HepG2 (cell line): ENCODE measurements at regions not wholly inside any gene's neighbourhood (a gene's known extent, or its start where the extent isn't known, plus 50 kb on each side); places are given as distances from the start of the nearest gene placed in this dataset.

Experiments used
- ATAC-seq: fragments of 200-7000 bp; cut with Tn5 transposase; 3 replicates; pipeline ENCODE4 v1.9.1; 2020; ENCODE audit warnings: mild to moderate bottlenecking, moderate library complexity
- BruUV-seq: library from RNA; stranded (reverse); fragments of 400-500 nt; replicated peaks from 2 replicates; lab custom pipeline; 2021; lab: Mats Ljungman, UMichigan
- CTCF ChIA-PET: fragments of 300-600 bp; formaldehyde crosslinking; extraction: SDS; loops from one replicate; lab custom pipeline; 2021; ENCODE audit warnings: low total read pairs, inconsistent platforms, low intra/inter-chr PET ratio; lab: Yijun Ruan, JAX
- POLR2A ChIA-PET: fragments of 350-600 bp; sonication (Branson Sonifier 250); formaldehyde crosslinking; loops from one replicate; lab custom pipeline; 2020; ENCODE audit warnings: antibody characterized with exemption, inconsistent platforms; lab: Yijun Ruan, JAX
- DNase-seq: peaks from one replicate; pipeline ENCODE4 v3.0.0-alpha.2; 2015; ENCODE audit warnings: low spot score
- FAIRE-seq: peaks from 3 replicates; lab custom pipeline; 2011; peaks lifted over from hg19 to GRCh38; lab: Jason Lieb, UNC
- H2AFZ ChIP-seq: one replicate; pipeline ENCODE4 v1.6.1; 2011; ENCODE audit warnings: low read length, inconsistent platforms
- H3K27ac ChIP-seq: fragments of 300-600 bp; 3 replicates; pipeline ENCODE4 v1.8.0; 2011; ENCODE audit warnings: mixed run types, mild to moderate bottlenecking, mixed read lengths, low read length, inconsistent platforms; ENCODE audit not compliant: insufficient read depth; ENCODE audit errors: extremely low read length
- H3K27me3 ChIP-seq, 2 experiments: fragments of 200-600 bp in 1 of 2; 2 replicates in 1 of 2; 3 replicates in 1 of 2; pipeline versions ENCODE4 v1.6.0 to v1.8.0; 2011; ENCODE audit warnings: low read length in 2 of 2, mild to moderate bottlenecking in 2 of 2, moderate library complexity in 2 of 2, inconsistent platforms in 1 of 2; ENCODE audit not compliant: insufficient read depth in 2 of 2, control insufficient read depth in 1 of 2
- H3K36me3 ChIP-seq, 2 experiments: fragments of 200-600 bp in 1 of 2; replicated peaks in 1 of 2; 2 replicates in 1 of 2; 3 replicates in 1 of 2; pipeline versions ENCODE4 v1.5.1 to v1.8.0; 2011; ENCODE audit warnings: low read length in 2 of 2, inconsistent platforms in 1 of 2; ENCODE audit not compliant: insufficient read depth in 2 of 2, control insufficient read depth in 1 of 2
- H3K4me1 ChIP-seq: 2 replicates; pipeline ENCODE4 v1.5.1; 2012; ENCODE audit warnings: low read length, inconsistent platforms; ENCODE audit not compliant: insufficient read depth
- H3K4me2 ChIP-seq: 2 replicates; pipeline ENCODE4 v1.6.0; 2011; ENCODE audit warnings: low read depth, low read length, inconsistent platforms
- H3K4me3 ChIP-seq, 3 experiments: fragments of 200-600 bp in 1 of 3; sonication (generic), shearing (Covaris generic) in 1 of 3; replicated peaks in 1 of 3; 2 replicates each; pipeline ENCODE4 v1.5.1; 2011 to 2016; ENCODE audit warnings: low read length in 3 of 3, inconsistent platforms in 2 of 3, low read depth in 2 of 3, mild to moderate bottlenecking in 2 of 3, control low read depth in 1 of 3, mixed read lengths in 1 of 3; ENCODE audit not compliant: insufficient read depth in 1 of 3
- H3K79me2 ChIP-seq: one replicate; pipeline ENCODE4 v1.6.1; 2011; ENCODE audit warnings: low read length, inconsistent platforms; ENCODE audit not compliant: insufficient read depth
- H3K9ac ChIP-seq: 2 replicates; pipeline ENCODE4 v1.6.0; 2011; ENCODE audit warnings: mild to moderate bottlenecking, low read depth, low read length, inconsistent platforms; ENCODE audit not compliant: insufficient read depth
- H3K9me3 ChIP-seq: 2 replicates; pipeline ENCODE4 v1.5.1; 2012; ENCODE audit warnings: mild to moderate bottlenecking, low read length
- H4K20me1 ChIP-seq: 2 replicates; pipeline ENCODE4 v1.6.0; 2011; ENCODE audit warnings: inconsistent platforms, mild to moderate bottlenecking, low read length, moderate library complexity; ENCODE audit not compliant: insufficient read depth
- ARHGAP35 ChIP-seq: sonication (generic); formaldehyde crosslinking; IDR thresholded peaks from 2 replicates; pipeline ENCODE4 v1.9.0; 2022; ENCODE audit warnings: mild to moderate bottlenecking, inconsistent platforms, moderate library complexity, missing genetic modification reagents, borderline replicate concordance
- ATF7 ChIP-seq, 2 experiments: fragments of 450-650 bp in 1 of 2; sonication (generic) in 1 of 2; formaldehyde crosslinking in 1 of 2; IDR thresholded peaks; 2 replicates each; pipeline versions ENCODE4 v1.4.0 to v1.6.1; 2016 to 2020; ENCODE audit warnings: antibody characterized with exemption in 1 of 2, mild to moderate bottlenecking in 1 of 2, missing genetic modification reagents in 1 of 2
- CREB1 ChIP-seq, 2 experiments: fragments of 450-650 bp in 1 of 2; IDR thresholded peaks; 2 replicates each; pipeline ENCODE4 v1.6.1; 2016 to 2017; ENCODE audit warnings: control low read depth in 1 of 2, mild to moderate bottlenecking in 1 of 2, missing compliant biosample characterization in 1 of 2, missing genetic modification characterization in 1 of 2
- FOSL1 ChIP-seq: sonication (generic); formaldehyde crosslinking; IDR thresholded peaks from 2 replicates; pipeline ENCODE4 v1.9.0; 2021; ENCODE audit warnings: missing genetic modification reagents, borderline replicate concordance
- ISX ChIP-seq: sonication (generic); formaldehyde crosslinking; conservative IDR thresholded peaks from 2 replicates; pipeline ENCODE4 v1.5.0; 2020; ENCODE audit warnings: missing genetic modification reagents
- KDM5A ChIP-seq: fragments of 200-600 bp; sonication (generic); IDR thresholded peaks from 2 replicates; pipeline ENCODE4 v1.7.0; 2018; ENCODE audit warnings: antibody characterized with exemption, mild to moderate bottlenecking, low read length, borderline replicate concordance
- NFE2L2 ChIP-seq: fragments of 150-350 bp; IDR thresholded peaks from 2 replicates; pipeline ENCODE4 v1.6.1; 2014; ENCODE audit warnings: low read length
- NR2C2 ChIP-seq: sonication (generic); formaldehyde crosslinking; IDR thresholded peaks from 2 replicates; pipeline ENCODE4 v1.4.0; 2020; ENCODE audit warnings: missing genetic modification reagents, mild to moderate bottlenecking, moderate library complexity, borderline replicate concordance
- PAX8 ChIP-seq: sonication (generic); formaldehyde crosslinking; IDR thresholded peaks from 2 replicates; pipeline ENCODE4 v1.8.0; 2022; ENCODE audit warnings: mild to moderate bottlenecking, missing genetic modification reagents, borderline replicate concordance
- PHF8 ChIP-seq: sonication (generic); formaldehyde crosslinking; IDR thresholded peaks from 2 replicates; pipeline ENCODE4 v1.5.0; 2020; ENCODE audit warnings: missing genetic modification reagents
- SMYD3 ChIP-seq: sonication (generic); formaldehyde crosslinking; IDR thresholded peaks from 2 replicates; pipeline ENCODE4 v1.8.1; 2023; ENCODE audit warnings: mild to moderate bottlenecking, missing genetic modification reagents
- ZFAT ChIP-seq: sonication (generic); formaldehyde crosslinking; conservative IDR thresholded peaks from 2 replicates; pipeline ENCODE4 v1.8.1; 2023; ENCODE audit warnings: missing genetic modification reagents, inconsistent platforms
- ZNF207 ChIP-seq: fragments of 450-650 bp; IDR thresholded peaks from 2 replicates; pipeline ENCODE4 v1.6.1; 2016; ENCODE audit warnings: antibody characterized with exemption, borderline replicate concordance
- ZNF234 ChIP-seq: sonication (generic); formaldehyde crosslinking; conservative IDR thresholded peaks from 2 replicates; pipeline ENCODE4 v1.5.1; 2020; ENCODE audit warnings: mild to moderate bottlenecking, missing genetic modification reagents
- ZNF839 ChIP-seq: sonication (generic); formaldehyde crosslinking; IDR thresholded peaks from 2 replicates; pipeline ENCODE4 v1.4.0; 2020; ENCODE audit warnings: missing genetic modification reagents, mild to moderate bottlenecking, borderline replicate concordance
- whole genome bisulfite sequencing: methylation state at CpG from one replicate; pipeline ENCODE4 v1.1.6; 2017; ENCODE audit warnings: low lambda C conversion rate; 5-methylcytosine and 5-hydroxymethylcytosine counted together
- in situ Hi-C: cut with HindIII; loops from 2 replicates; pipeline ENCODE4 v1.10.0; 2017; ENCODE audit warnings: low pct_unique_long_range_greater_than_20kb; ENCODE audit not compliant: extremely low pct_ligation_motif_present
- intact Hi-C: fragments of 100-400 bp; cut with micrococcal nuclease; formaldehyde crosslinking; loops from one replicate; pipeline ENCODE4 v1.10.0; 2022; ENCODE audit not compliant: unreplicated experiment
- TF ChIP-seq, protein P1 (sequence below): sonication (generic); formaldehyde crosslinking; IDR thresholded peaks from 2 replicates; pipeline ENCODE4 v1.5.1; 2020; ENCODE audit warnings: missing genetic modification reagents, mild to moderate bottlenecking, borderline replicate concordance

- Histone ChIP-seq H3K27ac (no peak overlapping the region), H3K4me2 (no peak overlapping the region), H3K4me3 (no peak overlapping the region), H4K20me1 (no peaks in the 10 kb centered on the region), H3K9ac (no peak overlapping the region), H3K79me2 (no peaks in the 10 kb centered on the region), H3K27me3 (peaks cover 0 to 80% of the 10 kb centered on the region in 2 experiments; a peak in 4 of 5 replicates), H3K36me3 (no peaks in the 10 kb centered on the region), H2AFZ (no peak overlapping the region), H3K9me3 (no peaks in the 10 kb centered on the region), H3K4me1 (no peaks in the 10 kb centered on the region)
- CTCF ChIA-PET: no interaction called here
- intact Hi-C loops (no loop called here), in situ Hi-C loops (no loop called here)
- no peak for FAIRE-seq
- WGBS: 24% methylated on average over 5 of the region's 5 CpGs
- TF ChIP-seq ZNF234 (CRISPR knock-in tag) (no peak), CREB1 (IDR thresholded peaks at IDR 0.05) (peak; percentile 63), CREB1 (CRISPR knock-in tag; IDR thresholded peaks at IDR 0.05) (no peak), ATF7 (IDR thresholded peaks at IDR 0.05) (peak; percentile 91), ATF7 (CRISPR knock-in tag; IDR thresholded peaks at IDR 0.05) (no peak), ZNF207 (no peak)
- TF ChIP-seq, protein P1, sequence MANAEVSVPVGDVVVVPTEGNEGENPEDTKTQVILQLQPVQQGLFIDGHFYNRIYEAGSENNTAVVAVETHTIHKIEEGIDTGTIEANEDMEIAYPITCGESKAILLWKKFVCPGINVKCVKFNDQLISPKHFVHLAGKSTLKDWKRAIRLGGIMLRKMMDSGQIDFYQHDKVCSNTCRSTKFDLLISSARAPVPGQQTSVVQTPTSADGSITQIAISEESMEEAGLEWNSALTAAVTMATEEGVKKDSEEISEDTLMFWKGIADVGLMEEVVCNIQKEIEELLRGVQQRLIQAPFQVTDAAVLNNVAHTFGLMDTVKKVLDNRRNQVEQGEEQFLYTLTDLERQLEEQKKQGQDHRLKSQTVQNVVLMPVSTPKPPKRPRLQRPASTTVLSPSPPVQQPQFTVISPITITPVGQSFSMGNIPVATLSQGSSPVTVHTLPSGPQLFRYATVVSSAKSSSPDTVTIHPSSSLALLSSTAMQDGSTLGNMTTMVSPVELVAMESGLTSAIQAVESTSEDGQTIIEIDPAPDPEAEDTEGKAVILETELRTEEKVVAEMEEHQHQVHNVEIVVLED (CRISPR knock-in tag): no peak
- no peak for DNase-seq
- POLR2A ChIA-PET: no interaction called here
- no TSS peak for BruUV-seq
- no peak for ATAC-seq
These were observed 117.4 kb upstream of the NPAS2 start for GRCh38 chr2:100702438-100703109.

DNA sequence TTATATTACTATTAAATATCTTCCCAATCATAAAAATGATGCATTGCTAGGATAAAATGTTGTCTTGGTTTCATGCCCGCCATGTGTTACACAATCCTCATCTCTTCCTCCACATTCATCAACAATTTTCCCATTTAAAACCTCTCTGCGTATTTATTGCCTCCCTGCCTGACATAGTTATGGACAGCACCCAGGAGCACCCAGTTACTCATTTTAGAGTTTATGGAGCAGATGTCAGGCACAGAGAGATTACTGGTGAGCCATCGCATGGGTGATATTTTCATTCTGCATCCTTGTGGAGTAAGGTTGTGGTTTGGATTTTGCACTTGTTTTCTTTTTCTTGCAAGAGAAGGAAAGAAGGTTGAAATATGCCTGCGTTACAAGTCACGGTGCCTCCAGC lies 116.7 kb upstream of the NPAS2 start:
- no TSS peak for BruUV-seq
- Histone ChIP-seq H3K36me3 (no peaks in the 10 kb centered on the region), H4K20me1 (no peaks in the 10 kb centered on the region), H3K4me1 (no peaks in the 10 kb centered on the region), H3K9ac (no peak overlapping the region), H2AFZ (no peak overlapping the region), H3K79me2 (no peaks in the 10 kb centered on the region), H3K9me3 (no peaks in the 10 kb centered on the region), H3K4me3 (no peak overlapping the region), H3K4me2 (no peak overlapping the region), H3K27ac (no peak overlapping the region), H3K27me3 (peaks cover 0 to 83% of the 10 kb centered on the region in 2 experiments; a peak in 4 of 5 replicates)
- WGBS: 32% methylated on average over 5 of the region's 5 CpGs
- POLR2A ChIA-PET: no interaction called here
- ATAC-seq (no peak), DNase-seq (no peak), FAIRE-seq (no peak)
- no peak for TF ChIP-seq NR2C2
- no peak for TF ChIP-seq SMYD3 (CRISPR knock-in tag)
- no peak for TF ChIP-seq PAX8
- no peak for TF ChIP-seq NFE2L2
- no peak for TF ChIP-seq ZFAT (CRISPR knock-in tag)
- no peak for TF ChIP-seq ZNF839 (CRISPR knock-in tag)
- TF ChIP-seq FOSL1 (CRISPR knock-in tag): no peak
- no peak for TF ChIP-seq ARHGAP35 (CRISPR knock-in tag)
- TF ChIP-seq KDM5A: no peak
- TF ChIP-seq PHF8: no peak
- no peak for TF ChIP-seq ISX
- intact Hi-C loops: no loop called here
- CTCF ChIA-PET: no interaction called here
- in situ Hi-C loops: no loop called here
